ENCODE measurements at regions not wholly inside any gene's neighbourhood (a gene's known extent, or its start where the extent isn't known, plus 50 kb on each side); places are given as distances from the start of the nearest gene placed in this dataset.

GRCh38 chr12:4148418-4149056 lies 125.0 kb upstream of the CCND2 start:
- H3K4me1 ChIP-seq (ENCODE audit: control insufficient read depth, insufficient read depth, low read length) = peaks cover 77% of the 10 kb centered on the region
- intact Hi-C loops (cut with micrococcal nuclease; ENCODE audit: unreplicated experiment) = no loop called here
- H3K4me3 ChIP-seq = no peak overlapping the region
- H3K9me3 ChIP-seq (replicated peaks; ENCODE audit: control insufficient read depth, insufficient read depth, low read length) = no peaks in the 10 kb centered on the region
- no peaks in the 10 kb centered on the region for H3K27me3 ChIP-seq (replicated peaks in 1 of 2; ENCODE audit: control insufficient read depth in 2 of 2, insufficient read depth in 2 of 2, low read length in 1 of 2)
- peak; percentile 72 for ATAC-seq
- H3K36me3 ChIP-seq (ENCODE audit: control insufficient read depth in 2 of 2, insufficient read depth in 2 of 2, low read length in 1 of 2) = no peaks in the 10 kb centered on the region
- H4K20me1 ChIP-seq (ENCODE audit: control insufficient read depth, insufficient read depth) = no peaks in the 10 kb centered on the region
- H3K4me2 ChIP-seq (ENCODE audit: control insufficient read depth, insufficient read depth) = peak overlapping the region; percentile 60; the same call in 1 of the 2 replicates
- SMC1A ChIA-PET (ENCODE audit: uncharacterized antibody, unreplicated experiment) = interaction anchor here (1.0 to 19.0 kb wide), 11 partner anchors 8 to 125 kb away, joined by 3 to 395 read pairs (median 6); partner anchors contain the start of gene CCND2
- POLR2A ChIA-PET = interaction anchor here (0.9 to 10.6 kb wide), 8 partner anchors 6 to 125 kb away, joined by 3 to 245 read pairs (median 50); partner anchors contain the start of gene CCND2
- H3K79me2 ChIP-seq (ENCODE audit: control insufficient read depth, insufficient read depth, low read length) = no peaks in the 10 kb centered on the region; the same call in 1 of the 2 replicates
- H3K9ac ChIP-seq (ENCODE audit: control insufficient read depth, insufficient read depth, low read length) = peak overlapping the region; percentile 51
- no TSS peak for BruUV-seq (replicated peaks)
- CTCF ChIA-PET = interaction anchor here (0.7 to 16.4 kb wide), 6 partner anchors 33 to 174 kb away, joined by 3 to 256 read pairs (median 20); partner anchors contain the start of gene CCND2
- H2AFZ ChIP-seq (ENCODE audit: control insufficient read depth, low read depth, low read length) = no peak overlapping the region
- RAD21 ChIA-PET (ENCODE audit: unreplicated experiment) = interaction anchor here (0.8 to 18.7 kb wide), 9 partner anchors 9 to 129 kb away, joined by 3 to 360 read pairs (median 31); partner anchors contain the start of gene CCND2
- peak overlapping the region; percentile 72 for H3K27ac ChIP-seq (ENCODE audit: control insufficient read depth, insufficient read depth)
- in situ Hi-C loops (cut with MboI) = loop anchor here (10.0 kb wide), 1 partner anchor 126 kb away; the partner anchor contains the start of gene CCND2
- DNase-seq (ENCODE audit: low read depth, low spot score) = peak; percentile 93
- no peak for FAIRE-seq
- WGBS (ENCODE audit: insufficient coverage, insufficient replicate concordance, low lambda C conversion rate, missing lambda C conversion rate) = 8% methylated on average over 5 of the region's 5 CpGs
- TF ChIP-seq IRF5 (IDR thresholded peaks at IDR 0.05; ENCODE audit: borderline replicate concordance) = no peak
- TF ChIP-seq MLLT1 (IDR thresholded peaks at IDR 0.05) = peak; percentile 60; the same call in 1 of the 2 replicates
- TF ChIP-seq EZH2 (IDR thresholded peaks at IDR 0.05; ENCODE audit: borderline replicate concordance, control insufficient read depth, low read depth, low read length) = no peak
- peak in 1 of 2 experiments; percentile 74; a peak in 1 of 4 replicates for TF ChIP-seq EP300 (IDR thresholded peaks at IDR 0.05; ENCODE audit: borderline replicate concordance in 1 of 2, control insufficient read depth in 1 of 2, low read depth in 2 of 2, low read length in 2 of 2)
- TF ChIP-seq ASH2L (IDR thresholded peaks at IDR 0.05; ENCODE audit: borderline replicate concordance, low read depth) = no peak
- TF ChIP-seq RELA (IDR thresholded peaks at IDR 0.05; ENCODE audit: borderline replicate concordance, partially characterized antibody) = peak; percentile 67
- peak; percentile 67 for TF ChIP-seq EED (IDR thresholded peaks at IDR 0.05; ENCODE audit: low read depth)
- peak; percentile 79 to 86 for TF ChIP-seq IKZF2 (IDR thresholded peaks at IDR 0.05)
- TF ChIP-seq SMARCA5 (IDR thresholded peaks at IDR 0.05) = no peak
- peak; percentile 98 for TF ChIP-seq SPI1 (IDR thresholded peaks at IDR 0.05; ENCODE audit: borderline replicate concordance, insufficient read depth, low read depth, low read length)
- 0 out of 3 replicates have a peak, but pooled peaks have one; percentile 9 for TF ChIP-seq POU2F2 (IDR thresholded peaks at IDR 0.05; ENCODE audit: borderline replicate concordance, low read depth, low read length)
- peak; percentile 60; the same call in 1 of the 2 replicates for TF ChIP-seq IRF4 (IDR thresholded peaks at IDR 0.05; ENCODE audit: low read depth, low read length)
- 0 out of 2 replicates have a peak, but pooled peaks have one; percentile 61 for TF ChIP-seq ZNF207 (IDR thresholded peaks at IDR 0.05; ENCODE audit: borderline replicate concordance)
- peak; percentile 78 for TF ChIP-seq RELB (IDR thresholded peaks at IDR 0.05; ENCODE audit: low read depth)
- peak; percentile 28; the same call in 1 of the 2 replicates for TF ChIP-seq POLR2AphosphoS5 (IDR thresholded peaks at IDR 0.05; ENCODE audit: low read length)
- no peak for TF ChIP-seq MYC (IDR thresholded peaks at IDR 0.05; ENCODE audit: insufficient read depth, insufficient read length, insufficient replicate concordance, low read length, severe bottlenecking)
- no peak for TF ChIP-seq RBBP5 (conservative IDR thresholded peaks at IDR 0.05)
- peak; percentile 80; the same call in 1 of the 2 replicates for TF ChIP-seq BACH1 (IDR thresholded peaks at IDR 0.05; ENCODE audit: borderline replicate concordance)
